ENCODE measurements at regions not wholly inside any gene's neighbourhood (a gene's known extent, or its start where the extent isn't known, plus 50 kb on each side); places are given as distances from the start of the nearest gene placed in this dataset.

DNA sequence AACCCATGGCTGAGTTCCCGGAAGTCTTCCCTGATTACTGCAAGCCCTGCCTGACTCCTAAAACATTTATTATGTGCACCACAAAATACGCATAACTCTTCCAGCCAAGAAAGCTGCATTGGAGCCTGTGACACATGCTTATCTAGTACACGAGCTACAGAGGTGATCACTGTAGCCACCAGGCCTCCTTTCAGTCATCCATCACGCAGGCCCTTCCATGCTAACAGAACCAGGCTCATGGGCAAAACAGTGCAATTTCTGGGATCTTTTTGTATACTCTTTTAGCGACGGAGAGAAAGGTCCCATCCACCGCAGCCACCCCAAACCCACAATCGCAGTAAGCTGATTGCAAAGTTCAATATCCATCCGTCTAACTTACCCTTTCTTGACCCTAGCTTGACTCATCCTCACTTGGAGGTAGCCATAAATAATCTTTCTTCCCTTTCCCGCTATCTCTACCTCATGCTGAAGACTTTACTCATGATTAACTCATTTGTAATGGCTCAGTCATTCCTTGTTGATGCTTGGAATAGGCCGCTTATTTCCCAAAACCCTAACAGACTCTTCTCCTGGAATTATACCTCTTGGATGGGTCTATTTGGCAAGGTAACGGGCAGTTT lies 1203.5 kb downstream of the TYW1 start:
- Histone ChIP-seq H3K4me2 (ENCODE audit: extremely low read depth, insufficient read depth, low read length) (no peak overlapping the region), H4K20me1 (ENCODE audit: control insufficient read depth, extremely low read depth, insufficient read depth, low read length) (no peaks in the 10 kb centered on the region)

DNA sequence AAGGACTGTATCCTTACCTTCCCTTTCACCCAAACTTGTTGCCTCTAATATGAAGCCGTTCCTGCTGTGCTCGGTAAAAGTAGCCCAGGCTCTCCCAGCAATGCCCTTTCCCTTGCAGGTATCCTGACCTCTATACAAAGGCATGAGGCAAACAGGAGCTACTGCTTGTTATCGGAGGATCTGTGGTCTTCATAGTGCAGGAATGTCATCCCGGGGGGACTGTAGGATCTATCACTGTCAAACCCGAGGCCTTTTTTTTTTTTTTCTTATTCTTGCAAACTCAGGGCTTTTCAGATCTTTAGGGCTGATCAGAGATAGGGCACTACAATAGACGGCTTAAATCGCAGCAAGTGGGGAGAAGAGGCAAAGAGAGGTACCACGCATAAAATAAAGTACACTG lies 1206.6 kb downstream of the TYW1 start:
- no peak overlapping the region for H2AFZ ChIP-seq (ENCODE audit: low read length)
- no peaks in the 10 kb centered on the region for H3K9me3 ChIP-seq (ENCODE audit: control insufficient read depth, insufficient read depth, low read depth, low read length)
- no peak for TF ChIP-seq EZH2 (IDR thresholded peaks at IDR 0.05; ENCODE audit: low read length, missing control alignments)
- TF ChIP-seq, protein P1, sequence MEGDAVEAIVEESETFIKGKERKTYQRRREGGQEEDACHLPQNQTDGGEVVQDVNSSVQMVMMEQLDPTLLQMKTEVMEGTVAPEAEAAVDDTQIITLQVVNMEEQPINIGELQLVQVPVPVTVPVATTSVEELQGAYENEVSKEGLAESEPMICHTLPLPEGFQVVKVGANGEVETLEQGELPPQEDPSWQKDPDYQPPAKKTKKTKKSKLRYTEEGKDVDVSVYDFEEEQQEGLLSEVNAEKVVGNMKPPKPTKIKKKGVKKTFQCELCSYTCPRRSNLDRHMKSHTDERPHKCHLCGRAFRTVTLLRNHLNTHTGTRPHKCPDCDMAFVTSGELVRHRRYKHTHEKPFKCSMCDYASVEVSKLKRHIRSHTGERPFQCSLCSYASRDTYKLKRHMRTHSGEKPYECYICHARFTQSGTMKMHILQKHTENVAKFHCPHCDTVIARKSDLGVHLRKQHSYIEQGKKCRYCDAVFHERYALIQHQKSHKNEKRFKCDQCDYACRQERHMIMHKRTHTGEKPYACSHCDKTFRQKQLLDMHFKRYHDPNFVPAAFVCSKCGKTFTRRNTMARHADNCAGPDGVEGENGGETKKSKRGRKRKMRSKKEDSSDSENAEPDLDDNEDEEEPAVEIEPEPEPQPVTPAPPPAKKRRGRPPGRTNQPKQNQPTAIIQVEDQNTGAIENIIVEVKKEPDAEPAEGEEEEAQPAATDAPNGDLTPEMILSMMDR (conservative IDR thresholded peaks at IDR 0.05 in 1 of 2, IDR thresholded peaks at IDR 0.05 in 1 of 2; ENCODE audit: low read depth in 1 of 2, low read length in 2 of 2): no peak
- H3K4me3 ChIP-seq (replicated peaks in 1 of 4; ENCODE audit: control extremely low read depth in 1 of 4, insufficient read depth in 1 of 4, low read depth in 3 of 4, low read length in 4 of 4): no peak overlapping the region
- H3K27me3 ChIP-seq (ENCODE audit: control insufficient read depth, insufficient read depth, low read length): no peaks in the 10 kb centered on the region
- no peaks in the 10 kb centered on the region for H3K79me2 ChIP-seq (ENCODE audit: control insufficient read depth, insufficient read depth, low read length)
- H3K36me3 ChIP-seq (ENCODE audit: control insufficient read depth, insufficient read depth, low read length): no peaks in the 10 kb centered on the region
- no peaks in the 10 kb centered on the region for H4K20me1 ChIP-seq (ENCODE audit: control insufficient read depth, extremely low read depth, insufficient read depth, low read length)
- no peaks in the 10 kb centered on the region for H3K4me1 ChIP-seq (ENCODE audit: control insufficient read depth, extremely low read depth, insufficient read depth, low read length)
- no peak overlapping the region for H3K9ac ChIP-seq (ENCODE audit: insufficient read depth, low read length)
- no peak for DNase-seq (ENCODE audit: low read depth in 2 of 2)
- no peak overlapping the region for H3K27ac ChIP-seq (ENCODE audit: insufficient read depth, low read length)
- no peak overlapping the region for H3K4me2 ChIP-seq (ENCODE audit: extremely low read depth, insufficient read depth, low read length)

More for the DNA sequence above, 1203.5 kb downstream of the TYW1 start:
- Histone ChIP-seq H3K27me3 (ENCODE audit: control insufficient read depth, insufficient read depth, low read length) (no peaks in the 10 kb centered on the region), H3K9me3 (ENCODE audit: control insufficient read depth, insufficient read depth, low read depth, low read length) (no peaks in the 10 kb centered on the region), H3K4me1 (ENCODE audit: control insufficient read depth, extremely low read depth, insufficient read depth, low read length) (no peaks in the 10 kb centered on the region), H3K27ac (ENCODE audit: insufficient read depth, low read length) (no peak overlapping the region), H2AFZ (ENCODE audit: low read length) (no peak overlapping the region), H3K79me2 (ENCODE audit: control insufficient read depth, insufficient read depth, low read length) (no peaks in the 10 kb centered on the region), H3K9ac (ENCODE audit: insufficient read depth, low read length) (no peak overlapping the region), H3K4me3 (replicated peaks in 1 of 4; ENCODE audit: control extremely low read depth in 1 of 4, insufficient read depth in 1 of 4, low read depth in 3 of 4, low read length in 4 of 4) (no peak overlapping the region), H3K36me3 (ENCODE audit: control insufficient read depth, insufficient read depth, low read length) (no peaks in the 10 kb centered on the region)
- DNase-seq (ENCODE audit: low read depth in 2 of 2): peak in 1 of 2 donors; percentile 76
- no peak for TF ChIP-seq EZH2 (IDR thresholded peaks at IDR 0.05; ENCODE audit: low read length, missing control alignments)
- TF ChIP-seq, protein P1 (conservative IDR thresholded peaks at IDR 0.05 in 1 of 2, IDR thresholded peaks at IDR 0.05 in 1 of 2; ENCODE audit: low read depth in 1 of 2, low read length in 2 of 2): no peak

DNA sequence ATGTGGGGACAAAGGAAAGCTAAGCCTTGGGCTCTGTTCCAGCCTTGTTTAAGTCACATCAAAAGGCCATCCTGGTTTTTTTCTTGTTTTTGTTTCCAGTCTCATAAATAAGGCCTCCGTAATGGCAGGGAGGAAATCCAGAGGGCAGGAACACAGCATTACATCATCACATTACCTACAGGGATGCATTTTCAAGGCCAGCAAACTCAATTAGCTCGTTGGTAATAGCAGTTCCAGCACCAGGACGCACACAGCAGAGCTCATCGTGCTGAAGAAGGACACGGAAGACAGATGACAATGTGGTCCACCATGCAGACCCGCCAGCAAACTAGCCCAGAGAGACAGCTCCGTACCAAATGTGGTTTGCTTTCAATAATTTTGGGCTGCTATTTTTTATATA lies 1209.2 kb downstream of the TYW1 start:
- DNase-seq (ENCODE audit: low read depth in 2 of 2): no peak
- Histone ChIP-seq H2AFZ (ENCODE audit: low read length) (no peak overlapping the region), H3K9ac (ENCODE audit: insufficient read depth, low read length) (no peak overlapping the region), H3K4me3 (replicated peaks in 1 of 4; ENCODE audit: control extremely low read depth in 1 of 4, insufficient read depth in 1 of 4, low read depth in 3 of 4, low read length in 4 of 4) (no peak overlapping the region), H3K36me3 (ENCODE audit: control insufficient read depth, insufficient read depth, low read length) (no peaks in the 10 kb centered on the region), H3K4me1 (ENCODE audit: control insufficient read depth, extremely low read depth, insufficient read depth, low read length) (no peaks in the 10 kb centered on the region), H3K4me2 (ENCODE audit: extremely low read depth, insufficient read depth, low read length) (no peak overlapping the region), H3K27me3 (ENCODE audit: control insufficient read depth, insufficient read depth, low read length) (no peaks in the 10 kb centered on the region), H3K79me2 (ENCODE audit: control insufficient read depth, insufficient read depth, low read length) (no peaks in the 10 kb centered on the region), H4K20me1 (ENCODE audit: control insufficient read depth, extremely low read depth, insufficient read depth, low read length) (no peaks in the 10 kb centered on the region), H3K9me3 (ENCODE audit: control insufficient read depth, insufficient read depth, low read depth, low read length) (no peaks in the 10 kb centered on the region), H3K27ac (ENCODE audit: insufficient read depth, low read length) (no peak overlapping the region)
- TF ChIP-seq, protein P1 (conservative IDR thresholded peaks at IDR 0.05 in 1 of 2, IDR thresholded peaks at IDR 0.05 in 1 of 2; ENCODE audit: low read depth in 1 of 2, low read length in 2 of 2): no peak
- no peak for TF ChIP-seq EZH2 (IDR thresholded peaks at IDR 0.05; ENCODE audit: low read length, missing control alignments)

All from fibroblast of lung (primary cell).